ENCODE measurements at regions not wholly inside any gene's neighbourhood (a gene's known extent, or its start where the extent isn't known, plus 50 kb on each side); places are given as distances from the start of the nearest gene placed in this dataset.
A peak's percentile ranks its signal among the peaks of the same experiment; 100 is the strongest.

DNA sequence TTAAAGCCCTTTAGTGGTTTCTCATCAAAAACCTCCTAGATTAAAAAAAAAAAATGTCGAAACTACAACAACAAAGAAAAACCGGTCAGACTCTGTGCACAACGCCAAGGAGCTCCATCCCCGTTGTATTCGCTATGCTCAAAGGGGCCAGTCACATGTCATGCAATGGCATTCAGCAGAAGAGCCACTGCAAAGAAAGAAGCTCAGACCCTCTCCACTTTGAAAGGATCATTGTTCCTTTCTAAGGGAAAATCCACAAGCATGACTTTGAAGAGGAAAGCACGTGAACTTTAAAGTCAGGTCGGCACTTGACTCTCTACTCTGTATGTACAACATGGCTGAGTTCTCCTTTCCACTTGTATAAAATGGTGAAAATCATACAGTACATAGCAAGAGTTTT, 655.6 kb downstream of the ETS1 start:
- ATAC-seq, result no peak

DNA sequence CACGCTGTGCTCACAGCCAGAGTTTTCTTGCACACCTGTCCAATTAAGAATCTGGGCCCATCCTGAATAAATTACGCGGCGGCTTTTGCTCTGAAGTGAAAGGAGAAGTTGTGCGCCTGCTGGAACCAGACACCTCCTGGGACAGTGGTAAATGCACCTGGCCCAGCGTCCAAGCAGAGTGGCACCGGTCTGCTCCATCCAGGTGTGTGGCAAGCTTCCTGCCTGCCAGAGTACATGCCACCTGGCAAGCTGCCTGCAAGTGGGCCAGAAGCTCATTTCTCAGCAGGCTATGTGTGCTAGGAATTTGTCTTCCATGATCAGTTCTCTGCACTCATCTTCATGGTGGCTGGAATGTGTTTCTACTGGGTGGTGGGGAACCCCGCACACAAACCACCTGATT, 660.6 kb downstream of the ETS1 start:
- no peak for ATAC-seq

DNA sequence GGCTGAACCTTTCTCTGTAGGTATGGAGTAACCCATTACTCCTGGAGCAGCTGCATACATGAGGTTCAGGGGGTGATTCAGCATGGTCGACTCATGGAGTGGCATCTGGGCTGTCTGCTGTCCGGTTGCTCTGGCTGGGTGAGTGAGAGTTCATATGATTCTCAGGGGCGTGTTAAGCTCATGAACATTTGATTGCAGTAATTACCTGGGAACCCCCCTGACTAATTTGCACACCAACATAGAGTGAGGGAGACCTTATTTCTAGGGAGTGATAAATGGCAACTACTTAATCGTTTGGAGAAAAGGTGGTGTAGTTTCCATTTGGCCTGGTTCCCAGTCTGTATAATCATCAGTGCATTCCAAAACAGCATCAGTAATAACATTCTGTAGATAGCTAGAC, 661.9 kb downstream of the ETS1 start:
- no peak for ATAC-seq

DNA sequence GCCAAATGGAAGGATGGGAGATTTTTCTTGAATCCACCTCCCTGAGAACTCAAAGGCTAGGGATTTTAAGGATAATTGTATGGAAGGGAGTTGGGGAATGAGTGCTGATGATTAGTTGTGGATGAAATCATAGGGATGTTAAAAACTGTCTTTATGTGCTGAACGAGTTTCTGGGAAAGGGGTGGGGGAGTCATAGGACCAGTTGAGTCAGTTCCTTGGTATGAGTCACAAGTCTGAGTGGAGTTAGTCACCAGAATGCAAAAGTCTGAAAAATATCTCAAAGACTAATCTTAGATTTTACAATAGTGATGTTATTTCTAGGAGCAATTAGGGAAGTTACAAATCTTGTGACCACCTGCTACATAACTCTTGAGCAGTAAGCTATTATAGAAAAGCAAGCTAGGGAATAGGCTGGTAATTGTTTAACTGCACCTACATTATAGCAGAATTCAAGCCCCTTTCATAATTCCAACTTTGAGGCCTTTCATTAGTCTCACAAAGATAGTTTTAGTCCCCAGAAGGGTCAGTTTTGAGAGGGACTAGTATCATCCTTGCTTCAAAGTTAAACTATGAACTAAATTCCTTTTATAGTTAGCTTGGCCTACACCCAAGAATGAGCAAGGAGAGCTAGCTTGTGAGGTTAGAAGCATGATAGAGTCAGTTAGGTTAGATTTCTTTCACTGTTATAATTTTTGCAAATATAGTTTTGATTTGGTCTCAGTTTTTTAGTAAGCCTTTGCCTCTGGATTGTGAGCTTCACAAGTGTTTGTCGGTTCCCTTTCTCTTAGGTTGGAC, 668.0 kb downstream of the ETS1 start:
- peak; percentile 30 to 58 for ATAC-seq

DNA sequence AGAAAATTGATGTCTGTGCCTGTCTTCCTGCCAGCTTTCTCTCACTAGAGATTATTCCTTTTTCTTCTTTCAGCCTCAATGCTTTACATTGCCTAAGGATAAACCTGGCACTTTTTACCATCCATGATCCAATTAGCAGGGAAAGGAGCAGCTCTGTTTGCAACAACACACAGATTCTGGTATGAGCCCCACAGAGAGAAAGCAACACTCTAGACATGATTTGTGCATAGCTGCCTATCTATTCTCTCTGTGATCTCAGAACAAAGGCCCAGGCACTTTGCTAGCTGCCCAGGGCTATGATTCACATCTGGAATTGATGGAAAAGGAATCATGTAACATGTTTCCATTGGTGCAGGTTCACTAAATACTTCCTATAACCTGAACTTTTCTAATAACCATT, 685.0 kb downstream of the ETS1 start:
- no peak for ATAC-seq

DNA sequence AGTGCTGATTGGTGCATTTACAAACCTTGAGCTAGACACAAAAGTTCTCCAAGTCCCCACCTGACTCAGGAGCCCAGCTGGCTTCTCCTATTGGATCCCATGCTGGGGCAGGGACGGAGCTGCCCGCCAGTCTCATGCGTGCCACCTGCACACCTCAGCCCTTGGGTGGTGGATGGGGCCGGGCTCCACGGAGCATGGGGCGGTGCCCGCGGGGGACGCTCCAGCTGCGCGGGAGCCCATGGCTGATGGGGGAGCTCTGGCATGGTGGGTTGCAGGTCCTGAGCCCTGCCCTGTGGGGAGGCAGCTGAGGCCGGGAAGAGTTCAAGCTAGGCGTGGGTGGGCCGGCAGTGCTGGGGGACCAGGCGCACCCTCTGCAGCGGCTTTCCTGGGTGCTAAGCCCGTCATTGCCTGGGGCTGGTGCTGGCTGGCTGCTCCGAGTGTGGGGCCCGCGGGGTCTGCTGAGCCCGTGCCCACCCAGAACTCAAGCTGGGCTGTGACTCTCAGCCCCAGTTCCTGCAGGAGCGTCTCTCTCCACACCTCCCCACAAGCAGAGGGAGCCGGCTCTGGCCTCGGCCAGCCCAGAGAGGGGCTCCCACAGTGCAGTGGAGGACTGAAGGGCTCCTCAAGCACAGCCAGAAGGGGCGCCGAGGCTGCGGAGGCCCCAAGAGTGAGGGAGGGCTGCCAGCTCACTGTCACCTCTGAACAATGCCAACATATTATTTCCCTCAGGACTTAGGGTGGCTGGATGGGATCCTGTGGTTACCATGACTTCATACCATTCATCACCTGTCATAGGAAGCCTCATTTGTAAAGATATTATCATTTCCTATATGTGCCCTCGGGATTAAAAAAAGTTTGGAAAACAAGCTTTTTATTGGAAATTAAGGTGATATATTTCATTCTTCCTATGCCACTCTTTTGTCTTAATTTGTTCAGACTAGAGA, 688.7 kb downstream of the ETS1 start:
- no peak for ATAC-seq

DNA sequence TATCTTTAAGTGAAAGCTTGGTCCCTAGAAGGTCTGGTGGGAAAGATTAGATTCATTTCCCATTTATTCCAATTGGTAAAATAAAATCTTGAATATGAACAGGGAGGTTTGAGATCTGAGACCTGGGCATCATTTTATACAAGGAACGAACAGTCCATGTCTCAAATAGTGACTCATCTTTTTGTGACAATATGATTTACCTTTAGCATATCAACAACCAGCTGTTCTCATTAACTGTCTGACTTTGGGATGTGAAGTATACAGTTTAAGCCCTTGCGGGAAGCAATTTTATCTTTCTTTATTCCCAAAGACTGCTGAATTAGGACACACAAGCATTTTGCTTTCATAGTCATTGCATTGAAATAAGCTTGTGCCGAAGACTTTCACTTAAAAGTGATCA, 691.6 kb downstream of the ETS1 start:
- no peak for ATAC-seq

DNA sequence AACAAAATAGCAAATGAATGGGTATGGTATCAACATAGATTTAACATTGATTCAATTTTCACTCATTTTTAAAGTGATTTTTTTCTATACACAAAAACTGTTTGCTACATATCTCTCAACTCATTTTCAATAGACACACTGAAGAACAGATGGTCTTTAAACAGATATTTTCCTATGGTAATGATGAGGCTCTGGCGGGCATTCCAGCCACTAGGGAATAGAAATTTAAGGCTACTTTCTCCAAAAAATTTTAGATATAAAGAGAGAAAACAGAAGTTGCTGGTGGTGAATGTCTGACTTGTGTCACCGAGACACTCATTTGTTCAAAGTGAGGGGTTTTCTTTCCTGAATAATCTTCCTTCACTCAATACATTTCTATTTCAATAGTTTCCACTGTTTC, 693.0 kb downstream of the ETS1 start:
- no peak for ATAC-seq

DNA sequence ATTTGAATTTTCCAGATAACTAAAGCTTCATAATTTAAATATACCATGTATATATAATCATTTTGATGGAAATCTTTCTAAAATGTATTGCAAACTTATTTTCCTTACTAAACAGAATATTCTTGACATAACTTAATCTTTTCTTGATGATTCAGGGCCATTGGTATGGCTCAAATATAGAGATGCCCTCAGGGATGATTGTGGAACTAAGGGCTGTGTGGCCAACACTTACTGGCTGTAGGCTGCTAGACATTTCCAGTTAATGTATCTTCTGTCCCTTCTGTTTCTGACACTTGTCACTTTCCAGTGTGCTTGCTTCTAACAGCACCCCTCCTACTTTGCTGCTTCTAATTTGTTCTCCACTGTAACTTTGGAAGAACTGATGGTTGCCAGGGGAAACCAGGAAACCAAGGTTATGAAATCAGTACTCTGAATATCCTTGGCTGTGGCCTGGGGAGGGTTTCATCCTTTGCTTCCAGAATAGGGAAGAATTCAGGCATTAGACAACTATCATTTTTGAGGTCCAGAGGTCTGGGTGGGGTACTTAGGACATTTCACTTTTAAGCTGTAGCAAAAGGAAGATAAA, 697.2 kb downstream of the ETS1 start:
- ATAC-seq, result no peak

DNA sequence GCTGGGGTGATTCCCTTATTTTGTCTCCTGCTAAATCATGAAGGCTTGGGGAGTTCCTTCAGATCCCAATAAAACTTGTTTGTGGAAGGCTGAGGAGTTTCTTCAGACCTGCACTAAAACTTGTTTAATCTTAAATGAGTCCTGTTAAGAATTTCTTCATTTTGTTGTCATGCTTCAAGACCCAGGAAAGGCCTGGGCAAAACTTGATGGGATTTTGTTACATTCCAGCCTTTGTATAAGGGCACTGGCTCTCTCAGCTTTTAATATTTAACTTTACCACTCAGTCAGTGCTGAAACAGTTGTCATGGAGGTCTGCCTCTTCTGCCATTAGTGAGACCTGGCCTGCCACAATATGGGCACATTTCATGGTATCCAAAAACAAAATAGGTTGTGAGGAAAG, 699.0 kb downstream of the ETS1 start:
- no peak for ATAC-seq

DNA sequence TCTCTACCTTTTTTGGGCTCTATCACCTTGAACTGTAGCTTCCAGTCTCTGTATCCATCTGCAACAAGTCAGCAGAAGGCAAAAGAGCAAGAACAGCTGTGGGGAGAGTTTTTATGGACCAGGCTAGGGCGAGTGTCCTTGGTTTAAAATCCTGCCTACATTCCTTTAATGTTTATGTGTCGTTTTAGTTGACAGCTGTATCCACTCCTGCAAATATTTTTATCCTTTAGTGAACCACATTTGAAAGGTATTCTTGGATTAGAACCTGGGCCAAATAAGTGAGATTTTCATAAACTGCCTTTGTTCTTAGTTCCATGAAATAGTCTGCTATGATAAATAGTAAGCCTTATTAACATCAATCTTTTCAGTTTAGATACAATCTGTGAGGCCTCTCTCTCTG, 712.2 kb downstream of the ETS1 start:
- ATAC-seq, result no peak

DNA sequence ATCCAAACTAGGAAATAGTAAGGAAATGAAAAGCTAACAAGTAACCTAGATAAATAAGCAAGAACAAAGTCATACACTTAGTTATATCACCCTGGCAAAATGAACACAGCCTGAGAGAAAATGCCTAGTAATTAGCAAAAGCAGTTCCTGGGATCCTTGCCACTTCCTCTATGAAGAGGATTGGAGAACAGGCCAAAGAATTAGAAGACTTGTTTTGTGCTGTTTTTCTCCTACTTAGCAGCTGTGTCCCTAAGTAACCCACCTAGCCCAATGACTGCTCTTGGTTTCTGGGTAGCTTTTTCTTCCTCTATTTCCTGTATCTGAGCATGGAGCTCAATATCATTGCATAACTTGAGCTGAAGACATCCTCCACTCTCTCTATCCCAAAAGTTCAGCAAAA, 713.9 kb downstream of the ETS1 start:
- no peak for ATAC-seq

DNA sequence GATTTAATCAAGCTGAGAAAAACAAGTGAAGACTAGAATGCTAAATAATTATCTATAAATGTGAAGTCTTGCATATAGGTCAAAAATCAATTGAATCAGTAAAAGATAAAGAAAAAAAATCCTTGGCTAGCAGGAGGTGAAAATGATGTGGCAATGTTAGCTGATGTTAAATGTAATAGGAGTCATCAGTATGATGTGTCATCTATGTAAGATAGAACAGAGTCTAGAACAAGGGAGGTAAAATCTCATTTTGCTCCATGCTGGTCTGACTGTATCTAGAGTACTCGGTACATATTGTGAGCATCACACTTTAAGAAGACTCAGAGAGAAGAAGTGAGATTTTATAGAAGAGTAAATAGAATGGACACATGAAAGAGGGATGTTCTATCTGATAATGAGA, 721.2 kb downstream of the ETS1 start:
- ATAC-seq, result no peak

DNA sequence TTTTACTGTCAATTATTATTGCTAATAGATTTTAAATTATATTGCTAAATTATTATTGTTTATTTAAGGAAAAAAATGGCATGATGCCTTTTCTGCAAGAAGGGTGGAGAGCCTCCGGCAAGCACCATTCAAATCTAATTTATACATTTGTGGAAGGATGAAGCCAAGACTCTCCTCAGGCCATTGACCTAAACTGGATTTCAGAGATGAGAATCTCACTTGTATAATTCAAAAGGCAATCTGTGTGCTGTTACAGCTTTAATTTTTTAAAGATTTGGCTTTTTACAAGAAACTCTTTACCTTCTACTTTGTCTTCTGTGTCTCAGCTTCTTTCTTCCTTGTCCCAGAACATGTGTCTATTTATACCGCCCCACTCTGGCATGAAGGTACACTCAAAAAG, 722.5 kb downstream of the ETS1 start:
- no peak for ATAC-seq

DNA sequence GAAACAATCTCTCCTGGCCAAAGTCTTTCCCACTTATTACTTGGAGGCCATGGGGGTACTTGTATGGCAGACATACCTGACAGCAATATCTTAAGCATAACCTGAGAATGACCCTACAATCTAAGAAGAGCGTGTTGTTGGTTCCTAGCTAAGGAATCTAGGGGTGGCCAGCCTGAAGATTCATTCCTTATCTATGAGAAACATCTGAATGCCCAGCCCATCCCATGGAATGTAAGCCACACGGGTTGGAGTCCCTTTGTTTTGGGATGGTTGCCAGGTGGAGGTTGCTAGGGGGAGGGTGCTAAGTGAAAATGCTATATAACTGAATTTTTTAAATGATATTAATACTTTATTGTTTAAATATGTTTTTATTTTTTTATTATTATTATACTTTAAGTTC, 725.0 kb downstream of the ETS1 start:
- ATAC-seq, result no peak

DNA sequence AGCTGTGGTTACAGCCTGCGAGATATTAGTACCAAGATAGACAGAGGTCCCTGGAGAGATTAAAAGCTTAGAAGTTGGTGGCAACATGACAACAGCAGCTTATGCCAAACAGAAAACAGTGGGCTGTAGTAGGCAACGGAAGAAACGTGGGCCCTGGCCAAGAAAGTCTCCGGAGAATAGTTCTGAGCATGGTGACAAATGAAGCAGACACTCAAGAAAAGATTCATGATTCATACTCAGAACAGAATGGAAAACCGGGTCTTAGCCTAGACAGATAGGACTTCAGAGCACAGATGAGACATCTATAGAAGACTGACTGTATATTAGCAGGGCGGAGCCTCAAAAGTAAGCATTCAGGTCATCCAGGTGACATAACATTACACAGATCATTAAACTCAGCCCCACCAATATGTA, 727.4 kb downstream of the ETS1 start:
- no peak for ATAC-seq

DNA sequence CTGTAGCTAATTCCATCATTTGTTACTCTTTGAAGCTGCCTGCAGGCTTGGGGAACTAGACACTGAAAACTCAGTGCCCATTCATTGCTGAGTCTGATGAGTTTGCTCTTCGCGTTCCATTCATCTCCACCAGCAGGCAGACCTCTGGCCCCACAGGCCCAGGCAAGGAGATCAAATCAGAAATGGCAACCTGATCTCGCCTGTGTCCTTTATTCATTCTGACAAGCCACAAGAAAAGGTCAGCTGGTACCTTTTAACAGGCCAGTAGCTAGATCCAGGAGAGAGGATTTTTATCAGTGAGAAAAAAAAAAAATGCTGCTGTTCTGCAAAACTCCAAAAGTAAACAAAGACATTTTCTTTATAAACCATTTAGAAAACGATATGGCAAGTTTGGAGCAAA, 742.5 kb downstream of the ETS1 start:
- ATAC-seq, result no peak

DNA sequence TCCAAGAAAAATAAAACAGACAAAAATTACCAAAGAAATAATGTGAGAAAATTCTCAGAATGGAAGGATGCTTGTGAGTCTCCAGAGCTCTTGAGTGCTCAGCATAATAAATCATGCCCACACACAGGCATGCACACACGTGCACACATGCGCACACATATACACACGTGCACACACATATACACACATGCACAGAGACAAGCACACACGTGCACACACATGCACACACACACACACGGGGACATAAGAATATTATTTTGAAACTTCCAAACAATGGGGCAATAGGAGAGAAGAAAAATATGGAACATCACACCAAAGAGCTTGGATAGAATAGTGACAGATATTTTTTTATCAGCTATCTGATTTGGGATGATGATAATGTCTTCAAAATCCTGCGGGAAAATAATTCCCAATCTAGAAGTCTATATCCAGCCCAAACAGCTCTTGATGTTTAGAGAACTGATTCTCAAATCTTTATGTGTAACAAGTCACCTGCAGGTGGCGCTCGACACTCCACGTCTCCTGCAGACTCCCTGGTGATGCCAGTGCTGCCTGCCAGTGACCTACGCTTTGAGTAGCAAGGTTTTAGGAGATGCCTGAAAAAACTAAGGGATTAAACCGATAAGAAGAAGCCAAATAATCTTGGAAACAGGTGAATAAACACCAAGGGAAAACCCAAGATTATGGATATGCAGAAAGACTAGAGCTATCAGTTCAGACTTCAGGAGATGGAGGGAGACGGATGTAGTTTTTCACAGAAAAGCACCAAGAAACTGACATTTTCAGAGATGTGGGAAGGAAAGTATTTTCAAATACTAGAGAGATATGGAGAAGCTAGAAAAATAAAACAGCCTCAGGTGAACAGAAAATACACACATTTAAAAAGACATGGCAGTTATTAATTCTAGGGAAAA, 743.6 kb downstream of the ETS1 start:
- ATAC-seq, result no peak

DNA sequence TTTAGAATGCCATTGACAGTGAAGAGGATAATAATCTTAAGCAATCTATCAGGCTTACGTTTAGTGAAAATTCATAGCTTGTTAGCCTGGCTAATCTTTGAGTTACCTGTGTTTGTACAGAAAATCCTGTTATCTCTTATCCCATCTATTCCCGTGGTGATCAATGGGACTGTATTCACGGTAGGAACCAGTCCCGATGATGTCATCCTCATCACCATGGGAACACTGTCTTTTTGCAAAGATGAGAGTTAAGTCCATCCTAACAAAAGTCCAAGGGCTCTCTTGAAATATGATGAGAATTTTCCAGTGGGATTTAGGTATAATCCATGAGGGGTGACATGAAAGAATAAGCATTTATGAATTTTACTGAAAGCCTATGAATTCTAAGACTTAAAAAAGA, 762.2 kb downstream of the ETS1 start:
- ATAC-seq, result no peak

DNA sequence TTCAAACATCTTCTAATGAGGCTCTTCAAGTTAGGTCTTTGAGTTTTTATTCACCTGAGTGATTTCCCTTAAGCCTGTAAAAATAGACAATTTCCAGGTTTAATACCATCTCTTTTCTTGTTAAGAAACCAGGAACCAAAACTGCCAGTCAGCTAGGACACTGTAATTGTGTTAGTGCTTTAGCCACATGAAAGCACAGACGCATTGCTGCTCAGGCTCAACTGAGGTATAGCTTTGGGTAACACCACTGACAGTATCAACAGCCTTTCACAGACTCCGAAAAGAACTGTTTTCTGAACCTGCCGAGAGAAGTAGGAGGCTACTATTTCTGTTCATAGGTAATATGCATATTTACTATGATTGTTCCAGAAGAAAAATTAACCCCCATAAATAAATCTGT, 768.7 kb downstream of the ETS1 start:
- no peak for ATAC-seq

DNA sequence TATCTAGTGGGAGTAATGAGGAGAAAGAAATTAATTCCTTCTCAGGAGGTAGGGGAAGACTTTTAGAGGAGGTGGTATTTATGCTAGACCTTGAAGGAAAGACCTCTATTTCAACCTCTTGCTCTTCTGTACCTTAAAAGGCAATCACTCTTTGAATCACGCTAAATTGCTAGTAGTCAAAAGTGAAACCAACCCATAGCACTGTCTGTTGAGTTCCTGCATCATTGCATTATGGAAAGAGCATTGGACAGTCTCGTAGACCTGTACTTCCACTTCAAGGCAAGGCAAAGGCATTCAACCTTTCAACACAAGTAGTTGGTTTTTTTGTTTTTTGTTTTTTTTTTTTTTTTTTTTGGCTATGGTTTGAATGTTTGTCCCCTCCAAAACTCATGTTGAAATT, 770.4 kb downstream of the ETS1 start:
- no peak for ATAC-seq

DNA sequence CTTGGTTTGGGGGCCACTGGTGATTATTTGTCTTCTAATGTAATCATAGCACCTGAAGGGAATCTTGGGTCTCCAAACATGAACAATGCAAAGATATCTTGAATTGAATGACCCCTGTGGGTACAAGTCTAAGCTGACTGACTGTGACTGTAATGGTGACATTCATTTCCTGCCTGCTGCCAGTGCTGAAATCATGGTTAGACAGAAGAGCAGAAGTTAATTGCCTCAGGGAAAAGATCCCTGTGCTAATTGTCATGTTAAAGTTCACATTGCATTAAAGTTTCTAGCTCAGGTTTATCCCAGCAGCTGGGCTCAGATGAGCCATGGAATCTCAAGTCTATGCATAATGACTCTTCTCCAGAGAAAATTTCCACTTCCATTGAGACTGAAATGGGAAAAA, 772.0 kb downstream of the ETS1 start:
- ATAC-seq, result no peak

DNA sequence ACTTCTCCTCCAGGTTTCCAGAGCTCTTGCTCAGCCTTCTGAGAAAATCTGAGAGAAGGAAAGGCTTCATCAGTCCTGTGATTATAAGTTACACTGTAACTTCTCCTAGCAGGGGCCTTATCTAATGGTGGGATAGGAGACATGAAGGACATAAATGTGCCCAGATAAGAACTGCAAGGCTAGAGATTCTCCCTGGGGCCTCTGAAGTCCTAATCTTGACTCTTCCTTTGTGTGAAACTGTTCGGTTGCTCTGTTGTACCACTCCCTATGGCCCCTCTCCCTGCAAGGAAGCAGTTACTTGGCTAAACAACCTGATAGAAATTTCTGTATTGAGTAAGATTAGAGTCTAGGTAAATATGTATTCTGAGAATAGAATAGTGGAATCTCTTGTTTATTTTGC, 780.9 kb downstream of the ETS1 start:
- no peak for ATAC-seq
